GM13977 (cell line): ENCODE measurements at regions not wholly inside any gene's neighbourhood (a gene's known extent, or its start where the extent isn't known, plus 50 kb on each side); places are given as distances from the start of the nearest gene placed in this dataset.

Experiments
- DNase-seq: peaks from one replicate; pipeline ENCODE4 v3.0.0; 2012; ENCODE audit warnings: low spot score
- CTCF ChIP-seq: IDR thresholded peaks from 2 replicates; pipeline ENCODE4 v1.5.1; 2012; ENCODE audit warnings: mild to moderate bottlenecking, control low read depth; ENCODE audit not compliant: insufficient read depth; ENCODE audit errors: extremely low read depth, missing control alignments
- in situ Hi-C: fragments of 300-500 bp; cut with MboI; formaldehyde crosslinking; loops from one replicate; pipeline ENCODE4 v1.12.0; 2022; ENCODE audit warnings: low sequenced_read_pairs, low pct_unique_long_range_greater_than_20kb, mixed read lengths, inconsistent platforms; ENCODE audit not compliant: unreplicated experiment

- DNase-seq: no peak
- in situ Hi-C loops: no loop called here
- no peak for TF ChIP-seq CTCF
Observed at GRCh38 chr2:204251158-204251997, 293.9 kb upstream of the PARD3B start.

GRCh38 chr2:204251998-204252376 is 293.3 kb upstream of the PARD3B start:
- no peak for DNase-seq
- in situ Hi-C loops: no loop called here
- TF ChIP-seq CTCF: no peak

GRCh38 chr2:204255071-204255470 is 290.2 kb upstream of the PARD3B start:
- in situ Hi-C loops: no loop called here
- no peak for DNase-seq
- TF ChIP-seq CTCF: no peak

GRCh38 chr2:204255526-204255925 is 289.7 kb upstream of the PARD3B start:
- in situ Hi-C loops: no loop called here
- TF ChIP-seq CTCF: no peak
- DNase-seq: no peak

- in situ Hi-C loops: no loop called here
- DNase-seq: no peak
- TF ChIP-seq CTCF: no peak
Observed at GRCh38 chr2:204257781-204258180, 287.5 kb upstream of the PARD3B start.

GRCh38 chr2:204258890-204259289 is 286.4 kb upstream of the PARD3B start:
- in situ Hi-C loops: no loop called here

More at GRCh38 chr2:204258890-204259289, 286.4 kb upstream of the PARD3B start:
- TF ChIP-seq CTCF: no peak
- DNase-seq: no peak
